OCI-LY1 (cell line): ENCODE measurements at regions not wholly inside any gene's neighbourhood (a gene's known extent, or its start where the extent isn't known, plus 50 kb on each side); places are given as distances from the start of the nearest gene placed in this dataset.

ENCODE experiments used
- H2AFZ ChIP-seq: fragments of 200-600 bp; sonication (generic), shearing (Covaris generic); 2 replicates; pipeline ENCODE4 v1.6.0; 2014; ENCODE audit warnings: antibody characterized with exemption, mild to moderate bottlenecking, low read length
- H3F3A ChIP-seq: fragments of 200-600 bp; sonication (generic), shearing (Covaris generic); 2 replicates; pipeline ENCODE4 v1.6.0; 2014; ENCODE audit warnings: mild to moderate bottlenecking, antibody characterized with exemption, low read length, moderate library complexity; ENCODE audit not compliant: insufficient read depth
- H3K27ac ChIP-seq: fragments of 200-600 bp; sonication (generic); 2 replicates; pipeline ENCODE4 v1.5.1; 2014; ENCODE audit warnings: low read length, mixed run types, mild to moderate bottlenecking, low read depth; ENCODE audit not compliant: poor library complexity, severe bottlenecking
- H3K27me3 ChIP-seq: fragments of 200-600 bp; sonication (generic); 2 replicates; pipeline ENCODE4 v1.6.0; 2014; ENCODE audit warnings: antibody characterized with exemption, mild to moderate bottlenecking, low read length, moderate library complexity; ENCODE audit not compliant: insufficient read depth
- H3K36me3 ChIP-seq: fragments of 200-600 bp; sonication (generic); 2 replicates; pipeline ENCODE4 v1.6.1; 2014; ENCODE audit warnings: mild to moderate bottlenecking, antibody characterized with exemption, low read length, moderate library complexity, mixed read lengths; ENCODE audit not compliant: insufficient read depth
- H3K4me1 ChIP-seq: fragments of 200-600 bp; sonication (generic); 2 replicates; pipeline ENCODE4 v1.5.1; 2014; ENCODE audit warnings: mild to moderate bottlenecking, low read length, moderate library complexity; ENCODE audit not compliant: insufficient read depth, severe bottlenecking
- H3K4me2 ChIP-seq: fragments of 200-600 bp; sonication (generic), shearing (Covaris generic); 2 replicates; pipeline ENCODE4 v1.6.1; 2014; ENCODE audit warnings: low read length
- H3K4me3 ChIP-seq: fragments of 200-600 bp; sonication (generic); 2 replicates; pipeline ENCODE4 v1.5.1; 2014; ENCODE audit warnings: low read length, low read depth, mild to moderate bottlenecking, mixed read lengths; ENCODE audit not compliant: poor library complexity, severe bottlenecking
- H3K79me2 ChIP-seq: fragments of 200-600 bp; shearing (Covaris generic); 2 replicates; pipeline ENCODE4 v1.6.1; 2016; ENCODE audit warnings: mixed run types, low read length, mixed read lengths; ENCODE audit not compliant: insufficient read depth
- H3K9ac ChIP-seq: fragments of 200-600 bp; sonication (generic), shearing (Covaris generic); 2 replicates; pipeline ENCODE4 v1.6.1; 2014; ENCODE audit warnings: mild to moderate bottlenecking, low read length, mixed read lengths
- H3K9me2 ChIP-seq: fragments of 200-600 bp; sonication (generic), shearing (Covaris generic); 2 replicates; pipeline ENCODE4 v1.6.1; 2014; ENCODE audit warnings: low read depth, mild to moderate bottlenecking, low read length, mixed read lengths
- H3K9me3 ChIP-seq: fragments of 200-600 bp; shearing (Covaris generic); 2 replicates; pipeline ENCODE4 v1.6.1; 2014; ENCODE audit warnings: low read length, mixed read lengths
- H4K20me1 ChIP-seq: fragments of 200-600 bp; sonication (generic), shearing (Covaris generic); 2 replicates; pipeline ENCODE4 v1.6.0; 2016; ENCODE audit warnings: mild to moderate bottlenecking, low read length; ENCODE audit not compliant: insufficient read depth
- EZH2 ChIP-seq: fragments of 200-600 bp; sonication (generic), shearing (Covaris generic); IDR thresholded peaks from 2 replicates; pipeline ENCODE4 v1.8.0; 2017; ENCODE audit warnings: borderline replicate concordance, mixed run types, mild to moderate bottlenecking, antibody characterized with exemption, low read length, moderate library complexity, mixed read lengths
- TF ChIP-seq, protein P1 (sequence below): fragments of 200-600 bp; sonication (generic), shearing (Covaris generic); IDR thresholded peaks from 2 replicates; pipeline ENCODE4 v1.5.1; 2017; ENCODE audit warnings: mild to moderate bottlenecking, antibody characterized with exemption, low read length, moderate library complexity, mixed read lengths

DNA sequence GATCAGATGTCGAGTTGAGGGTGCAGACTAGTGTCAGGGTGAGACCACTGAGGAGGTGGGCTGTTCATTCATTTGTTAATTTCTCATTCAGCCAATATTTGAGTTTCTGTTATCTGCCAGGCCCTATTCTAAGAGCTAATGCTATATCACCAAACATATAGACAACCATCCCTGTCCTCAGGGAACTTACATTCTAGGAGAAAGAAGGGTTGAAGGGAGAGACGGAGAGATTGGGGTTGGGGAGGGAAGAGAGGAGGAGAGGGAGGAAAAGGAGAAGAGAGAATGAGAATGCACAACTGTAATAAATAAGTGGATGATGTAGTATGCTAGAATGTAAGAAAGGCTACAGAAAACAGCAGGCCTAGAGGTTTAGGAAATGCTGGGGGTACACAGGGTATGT is 129.9 kb upstream of the PITX1 start:
- H3K4me1 ChIP-seq, result no peaks in the 10 kb centered on the region
- no peaks in the 10 kb centered on the region for H3K9me2 ChIP-seq
- H3K27ac ChIP-seq, result no peak overlapping the region
- H2AFZ ChIP-seq, result no peak overlapping the region
- H4K20me1 ChIP-seq, result no peaks in the 10 kb centered on the region
- no peak overlapping the region for H3K9ac ChIP-seq
- H3F3A ChIP-seq, result no peaks in the 10 kb centered on the region
- no peak for TF ChIP-seq EZH2
- TF ChIP-seq, protein P1, sequence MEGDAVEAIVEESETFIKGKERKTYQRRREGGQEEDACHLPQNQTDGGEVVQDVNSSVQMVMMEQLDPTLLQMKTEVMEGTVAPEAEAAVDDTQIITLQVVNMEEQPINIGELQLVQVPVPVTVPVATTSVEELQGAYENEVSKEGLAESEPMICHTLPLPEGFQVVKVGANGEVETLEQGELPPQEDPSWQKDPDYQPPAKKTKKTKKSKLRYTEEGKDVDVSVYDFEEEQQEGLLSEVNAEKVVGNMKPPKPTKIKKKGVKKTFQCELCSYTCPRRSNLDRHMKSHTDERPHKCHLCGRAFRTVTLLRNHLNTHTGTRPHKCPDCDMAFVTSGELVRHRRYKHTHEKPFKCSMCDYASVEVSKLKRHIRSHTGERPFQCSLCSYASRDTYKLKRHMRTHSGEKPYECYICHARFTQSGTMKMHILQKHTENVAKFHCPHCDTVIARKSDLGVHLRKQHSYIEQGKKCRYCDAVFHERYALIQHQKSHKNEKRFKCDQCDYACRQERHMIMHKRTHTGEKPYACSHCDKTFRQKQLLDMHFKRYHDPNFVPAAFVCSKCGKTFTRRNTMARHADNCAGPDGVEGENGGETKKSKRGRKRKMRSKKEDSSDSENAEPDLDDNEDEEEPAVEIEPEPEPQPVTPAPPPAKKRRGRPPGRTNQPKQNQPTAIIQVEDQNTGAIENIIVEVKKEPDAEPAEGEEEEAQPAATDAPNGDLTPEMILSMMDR, result no peak
- no peak overlapping the region for H3K4me3 ChIP-seq
- peaks cover 12% of the 10 kb centered on the region; the same call in 1 of the 2 replicates for H3K27me3 ChIP-seq
- peaks cover 10% of the 10 kb centered on the region; the same call in 1 of the 2 replicates for H3K9me3 ChIP-seq
- no peaks in the 10 kb centered on the region for H3K79me2 ChIP-seq
- no peaks in the 10 kb centered on the region; the same call in 1 of the 2 replicates for H3K36me3 ChIP-seq
- H3K4me2 ChIP-seq, result no peak overlapping the region

DNA sequence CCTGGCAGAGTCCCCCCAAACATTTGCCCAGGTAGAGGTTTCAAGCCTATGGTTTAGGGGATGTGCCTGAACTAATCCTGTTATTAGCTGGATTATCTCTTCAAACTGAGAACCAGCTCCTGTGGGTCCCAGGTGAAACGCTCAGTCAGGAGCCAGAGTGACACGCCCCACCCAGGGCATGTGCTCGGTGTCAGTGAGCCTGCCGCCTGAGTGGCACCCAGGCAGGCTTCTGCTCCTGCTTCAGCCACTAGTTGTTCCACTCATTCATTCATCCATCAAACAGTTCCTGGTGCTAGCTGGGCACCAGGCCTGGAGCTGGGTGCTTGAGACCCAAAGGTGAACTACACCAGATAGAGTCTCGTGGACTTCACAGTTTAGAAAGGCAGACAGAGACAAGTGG is 129.4 kb upstream of the PITX1 start:
- Histone ChIP-seq H3K9me3 (peaks cover 10% of the 10 kb centered on the region; the same call in 1 of the 2 replicates), H4K20me1 (no peaks in the 10 kb centered on the region), H3K36me3 (no peaks in the 10 kb centered on the region; the same call in 1 of the 2 replicates), H2AFZ (no peak overlapping the region), H3K27ac (no peak overlapping the region), H3K4me2 (no peak overlapping the region), H3K4me3 (no peak overlapping the region), H3F3A (no peaks in the 10 kb centered on the region), H3K27me3 (peaks cover 12% of the 10 kb centered on the region; the same call in 1 of the 2 replicates), H3K4me1 (no peaks in the 10 kb centered on the region), H3K9me2 (no peaks in the 10 kb centered on the region), H3K9ac (no peak overlapping the region), H3K79me2 (no peaks in the 10 kb centered on the region)
- TF ChIP-seq EZH2, result no peak
- TF ChIP-seq, protein P1, result no peak

DNA sequence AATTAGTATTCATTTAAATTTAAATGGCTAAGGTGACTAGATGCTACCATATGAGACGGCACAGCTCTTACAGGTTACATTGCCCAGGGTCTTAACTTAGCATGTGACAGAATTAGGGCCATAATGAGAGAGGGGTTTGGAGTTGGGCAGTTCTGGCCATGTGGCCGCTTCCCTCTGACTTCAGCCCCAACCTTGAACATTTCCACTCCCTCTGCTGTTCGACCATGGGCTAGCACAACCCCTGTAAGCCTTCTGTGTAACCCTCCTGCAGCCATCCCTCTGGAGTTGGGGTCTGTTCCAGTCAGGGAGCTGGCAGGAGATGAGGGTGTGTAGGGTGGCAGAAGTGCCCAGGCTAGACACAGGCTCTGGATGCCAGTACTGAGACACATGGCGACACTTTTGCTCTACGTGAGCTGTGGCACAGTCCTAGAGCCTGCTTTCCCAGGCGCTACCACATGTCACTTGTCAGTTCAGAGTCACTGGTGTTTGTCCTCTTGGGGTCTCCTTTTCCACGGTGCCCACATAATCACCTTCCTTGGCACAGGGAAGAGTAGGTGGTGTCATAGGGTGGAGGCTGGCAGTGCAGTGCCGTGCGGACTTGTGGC is 128.7 kb upstream of the PITX1 start:
- H3K27me3 ChIP-seq, result peaks cover 12% of the 10 kb centered on the region; the same call in 1 of the 2 replicates
- no peaks in the 10 kb centered on the region for H4K20me1 ChIP-seq
- peaks cover 10% of the 10 kb centered on the region; the same call in 1 of the 2 replicates for H3K9me3 ChIP-seq
- H3K4me1 ChIP-seq, result no peaks in the 10 kb centered on the region
- no peak overlapping the region for H3K27ac ChIP-seq
- no peaks in the 10 kb centered on the region for H3F3A ChIP-seq
- H3K9me2 ChIP-seq, result no peaks in the 10 kb centered on the region
- H3K79me2 ChIP-seq, result no peaks in the 10 kb centered on the region
- no peak overlapping the region for H3K4me3 ChIP-seq
- no peaks in the 10 kb centered on the region; the same call in 1 of the 2 replicates for H3K36me3 ChIP-seq
- H2AFZ ChIP-seq, result no peak overlapping the region
- no peak overlapping the region for H3K9ac ChIP-seq
- H3K4me2 ChIP-seq, result no peak overlapping the region
- TF ChIP-seq, protein P1, result no peak
- TF ChIP-seq EZH2, result no peak
